ENCODE measurements at regions not wholly inside any gene's neighbourhood (a gene's known extent, or its start where the extent isn't known, plus 50 kb on each side); places are given as distances from the start of the nearest gene placed in this dataset.

- no peak for TF ChIP-seq CTCF (IDR thresholded peaks at IDR 0.05)
- TF ChIP-seq POLR2AphosphoS5 (IDR thresholded peaks at IDR 0.05; ENCODE audit: insufficient read depth in 1 of 2, low read depth in 1 of 2) = no peak
These were observed 321.0 kb upstream of the HSF2 start for GRCh38 chr6:122078481-122078880.

Measured in vagina (tissue), 2 donors.